HG02763 (cell line): ENCODE measurements at regions not wholly inside any gene's neighbourhood (a gene's known extent, or its start where the extent isn't known, plus 50 kb on each side); places are given as distances from the start of the nearest gene placed in this dataset.
"Not testable (repeated sequence)": the region's sequence is repeated elsewhere in the genome, so short reads cannot be mapped to it uniquely, and the experiment has no call there.

ENCODE experiments used
- ATAC-seq: cut with Tn5 transposase; IDR thresholded peaks from one replicate; pipeline ENCODE4 v1.9.1; 2021; ENCODE audit warnings: mild to moderate bottlenecking, moderate library complexity; ENCODE audit not compliant: unreplicated experiment

DNA sequence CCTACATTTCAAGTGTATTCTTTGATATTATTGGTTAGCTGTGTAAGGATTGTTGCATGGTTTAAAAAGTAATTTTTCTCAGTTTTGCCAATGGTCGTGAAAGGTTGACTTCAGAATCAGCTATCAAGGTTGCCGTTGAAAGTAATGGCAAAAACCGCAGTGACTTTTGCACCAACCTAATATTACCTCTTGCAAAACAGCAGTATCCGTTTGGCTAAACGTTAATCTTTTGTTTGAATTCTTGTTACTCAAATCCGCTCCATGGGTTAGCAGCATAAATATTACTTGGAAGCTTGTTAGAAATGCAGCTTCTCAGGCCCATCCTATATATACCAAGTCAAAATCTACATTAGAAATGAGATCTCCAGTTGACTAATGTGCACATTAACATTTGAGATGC lies 141.6 kb upstream of the PRSS12 start:
- not testable (repeated sequence) for ATAC-seq

DNA sequence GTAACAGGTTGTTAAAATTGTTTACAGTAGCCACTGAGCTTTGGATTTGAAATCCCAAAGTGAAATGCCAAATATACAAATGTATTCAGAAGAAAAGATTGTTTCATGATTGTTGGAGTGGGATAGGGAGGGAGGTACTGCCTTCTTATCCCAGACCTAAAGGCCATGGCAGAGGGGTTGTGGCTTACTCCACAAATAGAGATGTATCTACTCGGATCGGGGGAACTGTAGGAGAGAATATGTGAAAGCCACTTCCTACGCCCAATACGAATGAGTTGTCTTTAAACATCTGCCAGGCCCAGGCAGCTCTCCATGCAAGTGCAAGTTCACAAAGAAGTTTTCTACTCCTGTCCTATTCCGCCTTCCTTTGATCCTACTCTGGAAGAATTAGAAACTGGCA lies 150.2 kb upstream of the PRSS12 start:
- ATAC-seq = not testable (repeated sequence)

DNA sequence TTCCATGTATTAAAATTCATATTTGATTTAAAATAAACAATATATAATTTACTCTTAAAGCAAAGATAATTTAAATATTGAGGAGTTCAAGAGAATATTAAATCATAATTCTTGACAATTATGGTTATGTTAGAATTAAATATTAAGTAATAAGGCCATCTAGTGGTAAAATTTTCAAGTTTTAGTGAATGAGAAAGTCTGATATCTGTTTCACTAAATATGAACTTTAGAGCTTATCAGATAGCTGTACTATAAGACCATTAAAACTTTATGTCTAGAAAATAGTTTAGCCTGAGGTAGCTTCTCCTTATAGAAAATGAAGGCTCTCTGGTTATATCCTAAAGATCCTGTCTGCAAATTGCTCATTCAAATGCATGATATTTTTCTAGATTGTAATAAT lies 152.1 kb upstream of the PRSS12 start:
- ATAC-seq = not testable (repeated sequence)

DNA sequence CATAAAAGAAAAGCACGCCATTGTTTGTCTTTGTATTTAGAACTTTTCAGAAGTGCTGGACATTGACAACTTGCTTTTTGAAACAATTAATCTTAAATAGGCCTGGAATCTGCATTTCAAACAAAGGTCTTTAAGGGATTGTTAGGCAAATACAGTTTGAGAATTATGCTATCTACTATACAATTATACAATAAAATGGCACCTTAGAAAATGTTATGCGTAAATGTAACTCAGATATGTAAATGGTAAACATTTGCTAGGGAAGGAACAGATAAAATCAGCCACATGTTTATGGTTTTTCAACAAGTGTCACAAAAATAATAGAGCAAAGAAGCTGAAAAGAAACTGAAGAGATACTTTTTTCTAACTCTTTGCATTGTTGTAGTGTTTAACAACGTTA lies 152.7 kb upstream of the PRSS12 start:
- not testable (repeated sequence) for ATAC-seq

DNA sequence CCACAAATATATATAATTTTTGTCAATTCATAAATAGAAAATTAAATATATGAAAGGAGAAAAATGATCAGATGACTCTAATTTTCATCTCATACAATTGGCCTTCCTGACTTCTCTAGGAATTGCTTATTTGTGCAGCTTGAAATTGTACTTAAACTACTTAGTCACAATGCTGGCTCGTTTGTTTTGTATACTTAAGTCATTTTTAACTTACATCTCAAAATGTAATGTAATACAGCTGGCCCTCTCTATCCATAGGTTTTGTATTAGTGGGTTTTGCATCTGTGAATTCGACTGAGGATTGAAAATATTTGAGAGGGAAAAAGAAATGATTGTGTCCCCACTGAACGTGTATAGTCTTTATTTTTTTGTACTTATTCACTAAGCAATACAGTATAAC lies 160.1 kb upstream of the PRSS12 start:
- ATAC-seq = not testable (repeated sequence)

DNA sequence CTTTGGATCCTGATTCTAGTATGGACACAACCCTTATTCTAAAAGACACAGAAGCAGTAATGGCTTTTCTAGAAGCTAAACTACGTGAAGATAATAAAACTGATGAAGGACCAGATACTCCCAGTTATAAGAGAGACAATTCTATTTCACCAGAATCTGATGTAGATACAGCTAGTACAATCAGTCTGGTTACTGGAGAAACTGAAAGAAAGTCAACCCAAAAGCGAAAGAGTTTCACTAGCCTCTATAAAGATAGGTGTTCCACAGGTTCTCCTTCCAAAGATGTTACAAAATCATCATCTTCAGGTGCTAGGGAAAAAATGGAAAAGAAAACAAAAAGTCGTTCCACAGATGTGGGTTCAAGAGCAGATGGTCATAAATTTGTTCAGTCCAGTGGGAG lies 161.5 kb upstream of the PRSS12 start:
- ATAC-seq = not testable (repeated sequence)

DNA sequence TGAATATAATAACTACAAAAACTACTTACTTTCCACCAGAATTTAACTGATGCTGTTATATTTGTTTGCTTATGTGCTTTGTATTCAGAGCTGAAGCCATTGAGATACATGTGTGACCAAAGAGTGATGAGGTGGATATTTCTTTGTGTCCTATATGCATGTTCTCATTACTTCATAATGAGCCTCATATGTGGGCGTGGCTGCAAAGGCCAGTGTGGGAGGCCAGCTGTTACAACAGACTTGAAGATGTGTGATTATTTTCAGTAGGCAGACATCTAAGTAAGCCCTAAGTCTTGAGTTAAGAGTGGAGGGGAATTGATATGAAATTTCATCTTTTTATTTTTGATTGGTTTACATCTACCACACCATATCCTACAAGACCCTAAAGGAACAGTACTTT lies 163.3 kb upstream of the PRSS12 start:
- not testable (repeated sequence) for ATAC-seq

DNA sequence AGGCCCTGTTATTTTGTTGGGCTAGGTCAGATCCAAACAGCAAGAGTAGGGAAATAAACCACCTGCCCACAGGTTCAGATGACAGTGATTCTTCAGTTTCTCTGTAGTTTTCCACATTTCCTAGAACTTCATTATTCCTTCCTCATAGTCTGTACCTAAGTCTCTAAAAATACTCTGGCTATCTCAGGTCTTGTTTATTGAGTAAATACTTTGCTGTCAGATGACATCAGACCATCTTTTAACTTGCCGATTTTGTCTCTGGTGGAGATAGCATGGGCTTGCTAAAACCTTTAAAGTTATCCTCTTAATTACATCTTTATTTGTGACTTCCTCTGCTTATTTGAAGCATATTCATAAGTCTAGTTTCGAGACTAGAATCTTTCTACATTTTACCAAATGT lies 155.1 kb upstream of the METTL14 start:
- not testable (repeated sequence) for ATAC-seq

DNA sequence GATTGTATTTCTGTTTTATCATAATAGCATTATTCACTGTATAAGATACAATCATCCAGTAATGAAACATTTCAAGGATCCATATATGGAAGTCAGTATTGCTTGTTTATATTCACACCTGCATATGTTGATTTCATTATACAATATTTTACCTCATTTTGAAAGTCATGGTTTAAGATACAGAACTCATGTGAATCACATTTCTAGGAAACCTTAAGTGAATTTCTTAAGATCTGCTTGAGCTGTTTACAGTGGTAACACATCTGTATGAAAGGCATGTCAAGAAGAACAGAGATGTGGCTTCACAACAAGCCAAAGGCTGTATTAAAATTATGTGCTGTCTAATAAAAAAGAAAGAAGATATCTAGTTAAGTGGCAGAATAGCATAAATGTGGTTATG lies 153.2 kb upstream of the METTL14 start:
- not testable (repeated sequence) for ATAC-seq

DNA sequence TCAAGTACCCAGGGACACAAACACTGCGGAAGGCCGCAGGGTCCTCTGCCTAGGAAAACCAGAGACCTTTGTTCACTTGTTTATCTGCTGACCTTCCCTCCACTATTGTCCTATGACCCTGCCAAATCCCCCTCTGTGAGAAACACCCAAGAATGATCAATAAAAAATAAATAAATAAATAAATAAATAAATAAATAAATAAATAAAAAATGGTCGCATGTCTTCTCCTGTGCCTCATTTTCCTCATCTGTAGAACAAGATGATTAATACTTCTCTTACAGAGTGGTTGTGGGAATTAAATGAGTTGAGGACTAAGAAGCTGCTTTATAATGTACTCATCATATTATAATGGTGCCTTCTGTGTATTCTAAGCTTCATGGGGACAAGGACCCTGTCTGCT lies 149.4 kb upstream of the METTL14 start:
- not testable (repeated sequence) for ATAC-seq

DNA sequence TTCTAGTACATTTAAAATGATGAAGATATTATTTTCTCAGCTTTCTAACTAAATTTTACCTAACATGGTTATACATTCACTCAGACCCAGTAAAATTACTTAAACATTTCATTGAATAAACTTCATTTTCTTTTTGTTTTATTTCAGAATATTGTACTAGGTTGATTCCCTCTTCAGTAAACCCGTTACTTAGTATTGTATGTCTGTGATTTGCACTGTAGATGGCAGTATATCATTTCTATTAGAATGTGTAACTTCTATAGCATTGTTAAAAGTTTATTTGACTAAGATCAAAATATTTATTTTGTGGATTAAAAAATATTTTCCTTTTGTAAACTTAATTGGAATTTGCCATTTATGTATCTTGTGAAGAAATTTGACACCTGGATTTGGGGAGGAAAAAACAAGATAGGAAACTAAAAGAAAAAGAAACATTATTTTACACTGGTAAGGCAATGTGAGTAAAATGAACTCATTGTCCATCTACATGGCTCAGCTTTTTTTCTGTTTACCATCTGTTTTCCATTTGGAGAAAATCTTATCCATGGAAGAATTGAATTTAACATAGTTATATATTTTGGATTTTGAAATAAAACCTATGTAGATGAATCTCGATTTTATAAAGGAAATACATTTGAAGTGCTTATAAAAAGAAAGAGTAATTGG lies 145.6 kb upstream of the METTL14 start:
- not testable (repeated sequence) for ATAC-seq

DNA sequence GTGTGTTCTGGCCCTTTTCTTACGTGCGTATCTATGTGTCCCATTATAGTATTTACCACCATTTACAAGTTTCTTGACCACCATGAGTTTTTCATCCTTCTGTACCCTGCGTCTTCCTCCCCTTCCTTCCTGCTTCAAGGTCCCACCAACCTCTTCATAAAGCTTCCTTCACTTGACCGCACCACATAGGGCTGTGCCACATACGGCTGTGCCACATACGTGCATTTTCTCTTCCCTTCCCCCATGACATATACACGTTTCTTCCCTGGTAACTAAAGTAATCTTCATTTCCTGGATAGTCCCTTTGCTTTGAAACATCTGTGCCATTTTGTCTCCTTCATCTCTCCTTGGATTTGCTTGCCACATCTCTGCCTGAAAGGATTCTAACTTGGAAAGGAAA lies 128.6 kb upstream of the METTL14 start:
- not testable (repeated sequence) for ATAC-seq

DNA sequence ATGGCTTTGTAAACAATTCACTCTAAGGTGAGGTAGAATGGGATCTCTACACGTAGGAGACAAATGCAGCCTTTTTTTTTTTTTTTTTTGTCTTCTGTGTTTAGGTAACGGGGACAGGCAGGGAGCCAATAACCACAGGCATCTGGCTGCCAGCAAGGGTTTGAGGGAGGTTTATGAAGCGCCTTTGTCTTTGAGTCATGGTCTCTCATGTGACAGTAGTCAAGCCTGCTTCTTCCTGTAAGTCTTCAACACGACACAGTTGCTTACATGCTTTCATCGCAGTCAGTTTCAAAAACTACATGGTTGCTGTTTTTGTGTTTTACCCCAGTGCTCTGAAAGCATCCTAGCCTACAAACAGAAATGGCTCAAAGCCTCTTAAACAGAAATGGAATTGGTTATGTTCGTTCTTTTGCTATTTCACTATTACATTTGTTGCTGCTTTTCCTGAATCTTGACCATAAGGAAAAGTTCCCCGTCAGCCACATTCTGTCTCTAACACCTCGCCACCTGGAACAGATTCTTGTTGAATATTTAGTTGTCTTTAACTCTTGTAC lies 127.8 kb upstream of the METTL14 start:
- ATAC-seq = no peak

DNA sequence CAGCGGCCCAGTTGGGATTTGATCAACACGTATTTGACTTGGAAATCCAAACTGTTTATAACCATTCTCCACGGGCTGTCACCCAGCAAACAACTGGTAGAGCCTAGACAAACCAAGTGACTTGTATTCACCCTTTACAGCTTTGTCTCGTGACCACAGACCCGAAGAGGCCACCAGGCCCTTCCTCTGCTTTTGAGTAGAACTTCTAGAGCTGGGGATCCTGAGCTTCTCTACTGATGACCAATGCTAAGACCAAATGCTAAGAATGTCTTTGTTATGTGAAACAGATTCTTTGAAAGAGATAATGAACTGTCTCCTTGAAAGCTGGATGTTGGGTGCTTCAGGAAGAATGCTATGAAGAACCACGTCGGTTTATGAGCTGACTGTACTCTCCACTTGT lies 127.0 kb upstream of the METTL14 start:
- ATAC-seq = not testable (repeated sequence)

DNA sequence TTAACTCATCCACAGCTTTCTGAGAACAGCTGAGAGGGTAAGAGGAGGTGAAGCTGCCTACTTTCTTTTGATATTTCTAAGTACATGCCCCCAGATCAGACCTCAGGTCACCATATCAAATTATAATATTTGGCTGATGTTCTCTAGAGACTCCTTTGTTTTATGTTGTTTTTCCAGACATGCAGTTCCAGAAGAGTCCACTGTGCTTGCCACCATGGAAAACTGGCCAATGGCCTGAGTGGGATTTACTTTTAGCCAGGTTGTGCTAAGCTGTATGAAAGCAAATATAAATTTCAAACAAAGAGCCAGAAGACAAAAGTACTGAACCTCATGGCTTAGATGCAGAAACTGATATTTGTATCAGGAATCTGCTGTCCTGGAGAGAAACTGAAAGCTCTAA lies 123.6 kb upstream of the METTL14 start:
- ATAC-seq = not testable (repeated sequence)

DNA sequence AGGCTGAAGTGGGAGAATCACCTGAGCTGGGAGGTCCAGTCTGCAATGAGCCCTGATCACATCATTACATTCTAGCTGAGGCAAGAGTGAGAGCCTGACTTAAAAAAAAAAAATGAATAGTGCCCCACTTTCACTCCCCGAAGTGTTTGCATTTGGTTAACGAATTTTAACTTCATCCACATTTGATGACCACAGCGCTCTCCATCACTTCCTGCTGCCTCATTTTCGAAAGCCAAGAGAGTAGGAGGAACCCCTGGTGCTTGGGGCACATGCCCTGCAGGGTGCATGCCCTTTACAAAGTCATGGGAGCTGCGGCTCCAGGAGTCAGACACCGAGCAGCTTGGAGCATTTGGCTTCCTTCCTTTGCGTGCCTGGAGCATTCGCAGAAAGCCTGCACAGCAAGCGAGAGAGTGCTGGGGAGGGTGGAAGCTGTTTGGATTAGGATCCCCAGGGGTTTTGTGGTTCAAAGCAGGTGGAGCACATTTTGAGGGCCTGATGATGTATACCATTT lies 119.1 kb upstream of the METTL14 start:
- peak; percentile 67 for ATAC-seq

DNA sequence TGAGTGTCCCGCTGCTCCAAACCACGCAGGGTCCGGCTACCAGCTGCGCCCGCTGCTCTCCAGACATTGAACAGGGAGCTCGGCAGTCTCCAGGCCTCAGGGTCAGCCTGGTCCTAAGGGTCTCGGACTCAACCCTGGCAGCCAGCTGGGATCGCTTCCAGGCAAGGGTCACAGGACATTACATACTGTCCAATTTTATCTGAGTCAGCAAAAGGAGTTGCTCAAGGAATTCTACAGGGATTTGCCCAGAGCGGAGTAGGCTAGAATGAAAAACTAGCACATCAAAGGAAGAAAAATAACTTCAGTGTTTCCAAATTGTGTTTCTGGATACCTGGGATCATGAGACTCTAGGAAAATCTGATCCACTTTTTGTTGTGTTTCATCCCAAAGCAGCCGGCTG lies 112.2 kb upstream of the METTL14 start:
- not testable (repeated sequence) for ATAC-seq

DNA sequence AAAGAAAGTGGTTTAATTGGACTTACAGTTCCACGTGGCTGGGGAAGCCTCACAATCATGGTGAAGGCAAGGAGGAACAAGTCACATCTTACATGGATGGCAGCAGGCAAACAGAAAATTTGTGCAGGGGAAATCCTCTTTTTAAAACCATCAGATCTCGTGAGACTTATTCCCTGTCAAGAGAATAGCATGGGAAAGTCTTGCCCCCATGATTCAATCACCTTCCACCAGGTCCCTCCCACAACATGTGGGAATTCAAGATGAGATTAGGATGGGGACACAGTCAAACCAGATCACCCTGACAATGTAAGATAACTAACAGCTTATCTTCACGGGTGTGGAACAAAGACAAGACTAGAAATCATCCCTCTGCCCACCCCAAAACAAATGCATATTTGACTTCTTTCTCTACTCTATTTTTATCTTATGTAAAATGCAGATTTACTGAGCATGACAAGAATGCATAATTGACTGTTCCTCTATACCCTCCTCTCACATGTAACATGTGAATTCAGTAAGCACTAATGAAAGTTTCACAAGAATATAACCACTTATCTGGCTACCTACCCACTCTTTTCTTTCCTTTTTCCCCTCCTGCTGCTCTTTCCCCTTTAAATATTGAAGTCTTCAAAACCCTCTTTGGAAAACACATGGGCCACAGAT lies 110.8 kb upstream of the METTL14 start:
- not testable (repeated sequence) for ATAC-seq

DNA sequence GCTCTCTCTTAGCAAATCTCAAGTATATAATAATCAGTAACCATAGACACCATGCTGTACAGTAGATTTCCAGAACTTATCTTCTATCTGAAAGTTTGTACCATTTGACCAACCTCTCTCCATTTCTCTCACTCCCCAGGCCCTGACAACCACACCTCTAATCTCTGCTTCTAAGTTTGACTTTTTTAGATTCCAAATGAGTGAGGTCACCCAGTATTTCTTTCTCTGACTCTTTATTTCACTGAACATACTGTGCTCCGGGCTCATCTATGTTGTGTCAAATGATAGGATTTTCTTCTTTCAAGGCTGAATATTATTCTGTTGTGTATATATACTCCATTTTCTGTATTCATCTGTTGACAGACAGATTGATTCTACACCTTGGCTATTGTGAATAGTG lies 110.1 kb upstream of the METTL14 start:
- ATAC-seq = not testable (repeated sequence)

DNA sequence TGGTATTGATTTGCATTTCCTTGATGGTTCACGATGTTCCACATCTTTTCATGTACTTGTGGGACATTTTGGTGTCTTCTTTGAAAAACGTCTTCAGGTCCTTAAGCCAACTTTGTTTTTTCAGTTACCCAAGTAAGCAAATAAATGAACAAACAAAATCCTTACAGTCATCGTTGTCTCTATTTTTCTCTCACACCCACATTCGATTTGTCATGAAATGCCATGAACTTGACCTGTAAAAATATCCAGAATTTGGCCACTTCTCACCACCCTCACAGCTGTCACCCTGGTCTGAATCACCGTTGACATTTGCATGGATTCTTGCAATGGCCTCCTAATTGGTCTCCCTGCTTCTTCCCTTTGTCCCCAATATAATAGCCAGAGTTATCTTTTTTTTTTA lies 109.5 kb upstream of the METTL14 start:
- not testable (repeated sequence) for ATAC-seq

DNA sequence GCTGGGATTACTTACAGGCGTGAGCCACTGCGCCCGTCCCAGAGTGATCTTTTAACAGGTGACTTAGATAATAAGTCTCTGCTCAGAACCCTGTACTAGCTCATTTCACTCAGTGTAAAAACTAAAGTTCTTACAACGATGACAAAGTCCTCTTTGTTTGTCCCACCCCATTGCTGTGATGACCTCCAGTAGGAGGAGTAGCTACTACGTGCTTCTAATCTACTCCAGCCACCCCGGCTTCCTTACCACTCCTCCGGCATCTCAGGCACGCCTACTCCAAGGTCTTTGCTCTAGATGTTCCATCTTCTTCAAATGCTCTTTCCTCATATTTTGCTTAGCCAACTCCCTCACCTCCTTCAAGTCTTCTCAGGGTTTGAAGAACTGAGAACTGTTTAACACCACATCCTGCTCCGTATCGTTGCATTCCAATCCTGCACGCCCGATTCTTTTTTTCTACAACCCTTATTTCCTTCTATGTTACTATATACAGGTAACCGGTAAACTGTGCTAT lies 108.4 kb upstream of the METTL14 start:
- ATAC-seq = not testable (repeated sequence)

DNA sequence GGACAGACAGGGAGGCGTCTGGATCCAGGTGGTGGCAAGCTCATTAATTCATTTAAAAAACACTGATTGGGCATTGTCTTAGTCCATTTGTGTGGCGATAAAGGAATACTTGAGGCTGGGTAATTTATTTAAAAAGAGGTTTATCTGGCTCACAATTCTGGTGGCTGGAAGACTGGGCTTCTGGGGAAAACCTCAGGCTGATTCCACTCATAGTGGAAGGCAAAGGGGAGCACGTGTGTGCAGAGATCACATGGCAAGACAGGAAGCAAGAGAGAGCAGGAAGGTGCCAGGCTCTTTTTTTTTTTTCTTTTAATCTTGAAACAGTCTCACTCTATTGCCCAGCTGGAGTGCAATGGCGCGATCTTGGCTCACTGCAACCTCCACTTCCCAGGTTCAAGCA lies 100.2 kb upstream of the METTL14 start:
- no peak for ATAC-seq
